SK-N-SH treated with all-trans-retinoic acid at 6 μM for 48 hours (cell line): ENCODE measurements at regions not wholly inside any gene's neighbourhood (a gene's known extent, or its start where the extent isn't known, plus 50 kb on each side); places are given as distances from the start of the nearest gene placed in this dataset.

ENCODE experiments used
- ATAC-seq: fragments of 200-7000 bp; cut with Tn5 transposase; 3 replicates; pipeline ENCODE4 v1.9.1; 2020; ENCODE audit warnings: mild to moderate bottlenecking, moderate library complexity
- ARNTL ChIP-seq: fragments of 450-650 bp; formaldehyde crosslinking; IDR thresholded peaks from 2 replicates; pipeline ENCODE4 v1.5.0; 2020; ENCODE audit warnings: low read depth, mild to moderate bottlenecking, moderate library complexity, borderline replicate concordance
- BACH2 ChIP-seq: fragments of 250-450 bp; sonication (Bioruptor Pico); IDR thresholded peaks from 2 replicates; pipeline ENCODE4 v1.9.0; 2021; ENCODE audit warnings: mild to moderate bottlenecking, borderline replicate concordance
- ESRRG ChIP-seq: fragments of 250-450 bp; sonication (Bioruptor Pico); IDR thresholded peaks from 2 replicates; pipeline ENCODE4 v1.6.1; 2021; ENCODE audit warnings: mild to moderate bottlenecking
- GLIS3 ChIP-seq: fragments of 250-450 bp; sonication (Bioruptor Pico); IDR thresholded peaks from 2 replicates; pipeline ENCODE4 v1.5.0; 2020; ENCODE audit warnings: mild to moderate bottlenecking, moderate library complexity
- ISL1 ChIP-seq: fragments of 250-450 bp; sonication (Bioruptor Pico); IDR thresholded peaks from 2 replicates; pipeline ENCODE4 v2.1.2; 2022; ENCODE audit warnings: mild to moderate bottlenecking, moderate library complexity
- OSR1 ChIP-seq: fragments of 250-450 bp; sonication (Bioruptor Pico); IDR thresholded peaks from 2 replicates; pipeline ENCODE4 v1.8.0; 2022; ENCODE audit warnings: moderate library complexity, mild to moderate bottlenecking, inconsistent platforms
- PPARA ChIP-seq: fragments of 250-450 bp; sonication (Bioruptor Pico); IDR thresholded peaks from 2 replicates; pipeline ENCODE4 v1.5.0; 2020; ENCODE audit warnings: mild to moderate bottlenecking, borderline replicate concordance
- RARB ChIP-seq: fragments of 250-450 bp; sonication (Bioruptor Pico); IDR thresholded peaks from 2 replicates; pipeline ENCODE4 v1.8.0; 2021; ENCODE audit warnings: mild to moderate bottlenecking, moderate library complexity
- SNAI2 ChIP-seq: fragments of 250-450 bp; sonication (Bioruptor Pico); IDR thresholded peaks from 2 replicates; pipeline ENCODE4 v1.5.0; 2020; ENCODE audit warnings: mild to moderate bottlenecking, moderate library complexity
- TCF4 ChIP-seq: fragments of 250-450 bp; sonication (Bioruptor Pico); IDR thresholded peaks from 2 replicates; pipeline ENCODE4 v1.8.0; 2021; ENCODE audit warnings: mild to moderate bottlenecking, moderate library complexity, borderline replicate concordance
- TOX ChIP-seq: fragments of 250-450 bp; sonication (Bioruptor Pico); IDR thresholded peaks from 2 replicates; pipeline ENCODE4 v1.8.0; 2021; ENCODE audit warnings: mild to moderate bottlenecking, moderate library complexity, borderline replicate concordance
- ZC3H10 ChIP-seq: fragments of 250-450 bp; sonication (Bioruptor Pico); IDR thresholded peaks from 2 replicates; pipeline ENCODE4 v1.5.1; 2021; ENCODE audit warnings: mild to moderate bottlenecking, moderate library complexity
- ZFP3 ChIP-seq: fragments of 250-450 bp; sonication (Bioruptor Pico); IDR thresholded peaks from 2 replicates; pipeline ENCODE4 v1.5.0; 2020; ENCODE audit warnings: mild to moderate bottlenecking, moderate library complexity
- ZNF565 ChIP-seq: fragments of 450-650 bp; formaldehyde crosslinking; conservative IDR thresholded peaks from 2 replicates; pipeline ENCODE4 v1.5.0; 2020; ENCODE audit warnings: low read depth, mild to moderate bottlenecking, moderate library complexity
- ZNF70 ChIP-seq: fragments of 450-650 bp; formaldehyde crosslinking; IDR thresholded peaks from 2 replicates; pipeline ENCODE4 v1.5.0; 2020; ENCODE audit warnings: mild to moderate bottlenecking, moderate library complexity
- TF ChIP-seq, protein P1 (sequence below): fragments of 250-450 bp; sonication (Bioruptor Pico); IDR thresholded peaks from 2 replicates; pipeline ENCODE4 v1.5.1; 2021; ENCODE audit warnings: mild to moderate bottlenecking, moderate library complexity
- TF ChIP-seq, protein P2 (sequence below): fragments of 250-450 bp; sonication (Bioruptor Pico); IDR thresholded peaks from 2 replicates; pipeline ENCODE4 v1.8.0; 2021; ENCODE audit warnings: low read depth, mild to moderate bottlenecking, moderate library complexity, borderline replicate concordance
- TF ChIP-seq, protein P3 (sequence below): fragments of 250-450 bp; sonication (Bioruptor Pico); IDR thresholded peaks from 2 replicates; pipeline ENCODE4 v1.5.1; 2020; ENCODE audit warnings: low read depth, mild to moderate bottlenecking, moderate library complexity
- TF ChIP-seq, protein P4 (sequence below): fragments of 250-450 bp; sonication (Bioruptor Pico); IDR thresholded peaks from 2 replicates; pipeline ENCODE4 v1.8.0; 2020; ENCODE audit warnings: mild to moderate bottlenecking, moderate library complexity, borderline replicate concordance
- TF ChIP-seq, protein P5 (sequence below): fragments of 250-450 bp; sonication (Bioruptor Pico); IDR thresholded peaks from 2 replicates; pipeline ENCODE4 v1.5.0; 2020; ENCODE audit warnings: mild to moderate bottlenecking, moderate library complexity

DNA sequence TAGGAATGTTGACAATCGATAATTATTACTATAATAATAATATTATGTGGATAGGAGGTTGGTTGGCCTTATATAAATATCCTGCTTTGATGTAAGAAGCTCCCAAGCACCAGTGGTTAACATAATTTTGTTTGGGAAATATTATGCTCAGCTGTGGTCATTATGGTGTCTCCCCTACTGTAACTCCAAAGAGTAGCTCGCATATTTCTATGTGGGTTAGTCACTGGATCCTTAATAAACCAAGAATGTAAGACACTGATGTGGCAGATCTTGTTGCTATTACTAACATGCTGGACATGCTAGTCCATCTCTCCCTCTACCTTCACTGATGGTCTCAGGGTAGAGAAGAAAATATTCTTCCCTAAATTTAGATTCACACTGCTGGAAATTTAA is 79.2 kb upstream of the RALGPS2 start (continued):
- TF ChIP-seq, protein P1, sequence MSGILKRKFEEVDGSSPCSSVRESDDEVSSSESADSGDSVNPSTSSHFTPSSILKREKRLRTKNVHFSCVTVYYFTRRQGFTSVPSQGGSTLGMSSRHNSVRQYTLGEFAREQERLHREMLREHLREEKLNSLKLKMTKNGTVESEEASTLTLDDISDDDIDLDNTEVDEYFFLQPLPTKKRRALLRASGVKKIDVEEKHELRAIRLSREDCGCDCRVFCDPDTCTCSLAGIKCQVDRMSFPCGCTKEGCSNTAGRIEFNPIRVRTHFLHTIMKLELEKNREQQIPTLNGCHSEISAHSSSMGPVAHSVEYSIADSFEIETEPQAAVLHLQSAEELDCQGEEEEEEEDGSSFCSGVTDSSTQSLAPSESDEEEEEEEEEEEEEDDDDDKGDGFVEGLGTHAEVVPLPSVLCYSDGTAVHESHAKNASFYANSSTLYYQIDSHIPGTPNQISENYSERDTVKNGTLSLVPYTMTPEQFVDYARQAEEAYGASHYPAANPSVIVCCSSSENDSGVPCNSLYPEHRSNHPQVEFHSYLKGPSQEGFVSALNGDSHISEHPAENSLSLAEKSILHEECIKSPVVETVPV = no peak
- TF ChIP-seq, protein P2, sequence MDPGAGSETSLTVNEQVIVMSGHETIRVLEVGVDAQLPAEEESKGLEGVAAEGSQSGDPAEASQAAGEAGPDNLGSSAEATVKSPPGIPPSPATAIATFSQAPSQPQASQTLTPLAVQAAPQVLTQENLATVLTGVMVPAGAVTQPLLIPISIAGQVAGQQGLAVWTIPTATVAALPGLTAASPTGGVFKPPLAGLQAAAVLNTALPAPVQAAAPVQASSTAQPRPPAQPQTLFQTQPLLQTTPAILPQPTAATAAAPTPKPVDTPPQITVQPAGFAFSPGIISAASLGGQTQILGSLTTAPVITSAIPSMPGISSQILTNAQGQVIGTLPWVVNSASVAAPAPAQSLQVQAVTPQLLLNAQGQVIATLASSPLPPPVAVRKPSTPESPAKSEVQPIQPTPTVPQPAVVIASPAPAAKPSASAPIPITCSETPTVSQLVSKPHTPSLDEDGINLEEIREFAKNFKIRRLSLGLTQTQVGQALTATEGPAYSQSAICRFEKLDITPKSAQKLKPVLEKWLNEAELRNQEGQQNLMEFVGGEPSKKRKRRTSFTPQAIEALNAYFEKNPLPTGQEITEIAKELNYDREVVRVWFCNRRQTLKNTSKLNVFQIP (CRISPR knock-in tag) = no peak
- no peak for TF ChIP-seq ESRRG (CRISPR knock-in tag)

DNA sequence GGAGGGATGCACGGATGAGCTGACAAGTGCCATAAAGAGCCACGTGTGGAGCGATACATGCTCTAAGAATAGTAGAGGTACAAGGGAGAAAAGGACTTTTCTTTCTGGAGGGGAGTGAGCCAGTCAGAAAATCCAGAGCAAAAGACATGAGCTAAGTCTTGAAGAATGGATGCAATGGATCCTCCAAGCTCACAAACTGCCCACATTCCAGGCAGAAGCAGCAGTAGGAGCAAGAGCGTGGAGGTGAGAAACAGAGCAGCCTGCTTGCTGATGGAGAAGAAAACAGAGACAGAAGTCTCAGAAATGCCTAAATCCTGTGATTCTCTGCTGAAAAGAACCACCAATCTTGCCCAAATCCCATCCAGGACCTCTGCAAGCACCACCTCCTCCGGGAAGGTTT is 78.2 kb upstream of the RALGPS2 start:
- TF ChIP-seq ZNF565 (CRISPR knock-in tag) (no peak), ZC3H10 (no peak), BACH2 (CRISPR knock-in tag) (no peak), PPARA (no peak), RARB (CRISPR knock-in tag) (no peak), OSR1 (CRISPR knock-in tag) (no peak), ZNF70 (CRISPR knock-in tag) (no peak), ISL1 (CRISPR knock-in tag) (no peak), ZFP3 (CRISPR knock-in tag) (no peak), SNAI2 (no peak), ARNTL (CRISPR knock-in tag) (no peak), GLIS3 (CRISPR knock-in tag) (no peak), TOX (no peak), TCF4 (no peak), ESRRG (CRISPR knock-in tag) (no peak)
- TF ChIP-seq, protein P1 = no peak
- TF ChIP-seq, protein P2 (CRISPR knock-in tag) = no peak
- TF ChIP-seq, protein P3, sequence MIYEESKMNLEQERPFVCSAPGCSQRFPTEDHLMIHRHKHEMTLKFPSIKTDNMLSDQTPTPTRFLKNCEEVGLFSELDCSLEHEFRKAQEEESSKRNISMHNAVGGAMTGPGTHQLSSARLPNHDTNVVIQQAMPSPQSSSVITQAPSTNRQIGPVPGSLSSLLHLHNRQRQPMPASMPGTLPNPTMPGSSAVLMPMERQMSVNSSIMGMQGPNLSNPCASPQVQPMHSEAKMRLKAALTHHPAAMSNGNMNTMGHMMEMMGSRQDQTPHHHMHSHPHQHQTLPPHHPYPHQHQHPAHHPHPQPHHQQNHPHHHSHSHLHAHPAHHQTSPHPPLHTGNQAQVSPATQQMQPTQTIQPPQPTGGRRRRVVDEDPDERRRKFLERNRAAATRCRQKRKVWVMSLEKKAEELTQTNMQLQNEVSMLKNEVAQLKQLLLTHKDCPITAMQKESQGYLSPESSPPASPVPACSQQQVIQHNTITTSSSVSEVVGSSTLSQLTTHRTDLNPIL (CRISPR knock-in tag) = no peak
- TF ChIP-seq, protein P4, sequence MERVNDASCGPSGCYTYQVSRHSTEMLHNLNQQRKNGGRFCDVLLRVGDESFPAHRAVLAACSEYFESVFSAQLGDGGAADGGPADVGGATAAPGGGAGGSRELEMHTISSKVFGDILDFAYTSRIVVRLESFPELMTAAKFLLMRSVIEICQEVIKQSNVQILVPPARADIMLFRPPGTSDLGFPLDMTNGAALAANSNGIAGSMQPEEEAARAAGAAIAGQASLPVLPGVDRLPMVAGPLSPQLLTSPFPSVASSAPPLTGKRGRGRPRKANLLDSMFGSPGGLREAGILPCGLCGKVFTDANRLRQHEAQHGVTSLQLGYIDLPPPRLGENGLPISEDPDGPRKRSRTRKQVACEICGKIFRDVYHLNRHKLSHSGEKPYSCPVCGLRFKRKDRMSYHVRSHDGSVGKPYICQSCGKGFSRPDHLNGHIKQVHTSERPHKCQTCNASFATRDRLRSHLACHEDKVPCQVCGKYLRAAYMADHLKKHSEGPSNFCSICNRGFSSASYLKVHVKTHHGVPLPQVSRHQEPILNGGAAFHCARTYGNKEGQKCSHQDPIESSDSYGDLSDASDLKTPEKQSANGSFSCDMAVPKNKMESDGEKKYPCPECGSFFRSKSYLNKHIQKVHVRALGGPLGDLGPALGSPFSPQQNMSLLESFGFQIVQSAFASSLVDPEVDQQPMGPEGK (CRISPR knock-in tag) = no peak
- TF ChIP-seq, protein P5, sequence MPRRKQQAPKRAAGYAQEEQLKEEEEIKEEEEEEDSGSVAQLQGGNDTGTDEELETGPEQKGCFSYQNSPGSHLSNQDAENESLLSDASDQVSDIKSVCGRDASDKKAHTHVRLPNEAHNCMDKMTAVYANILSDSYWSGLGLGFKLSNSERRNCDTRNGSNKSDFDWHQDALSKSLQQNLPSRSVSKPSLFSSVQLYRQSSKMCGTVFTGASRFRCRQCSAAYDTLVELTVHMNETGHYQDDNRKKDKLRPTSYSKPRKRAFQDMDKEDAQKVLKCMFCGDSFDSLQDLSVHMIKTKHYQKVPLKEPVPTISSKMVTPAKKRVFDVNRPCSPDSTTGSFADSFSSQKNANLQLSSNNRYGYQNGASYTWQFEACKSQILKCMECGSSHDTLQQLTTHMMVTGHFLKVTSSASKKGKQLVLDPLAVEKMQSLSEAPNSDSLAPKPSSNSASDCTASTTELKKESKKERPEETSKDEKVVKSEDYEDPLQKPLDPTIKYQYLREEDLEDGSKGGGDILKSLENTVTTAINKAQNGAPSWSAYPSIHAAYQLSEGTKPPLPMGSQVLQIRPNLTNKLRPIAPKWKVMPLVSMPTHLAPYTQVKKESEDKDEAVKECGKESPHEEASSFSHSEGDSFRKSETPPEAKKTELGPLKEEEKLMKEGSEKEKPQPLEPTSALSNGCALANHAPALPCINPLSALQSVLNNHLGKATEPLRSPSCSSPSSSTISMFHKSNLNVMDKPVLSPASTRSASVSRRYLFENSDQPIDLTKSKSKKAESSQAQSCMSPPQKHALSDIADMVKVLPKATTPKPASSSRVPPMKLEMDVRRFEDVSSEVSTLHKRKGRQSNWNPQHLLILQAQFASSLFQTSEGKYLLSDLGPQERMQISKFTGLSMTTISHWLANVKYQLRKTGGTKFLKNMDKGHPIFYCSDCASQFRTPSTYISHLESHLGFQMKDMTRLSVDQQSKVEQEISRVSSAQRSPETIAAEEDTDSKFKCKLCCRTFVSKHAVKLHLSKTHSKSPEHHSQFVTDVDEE = no peak
- ATAC-seq = no peak
